HepG2 (cell line): ENCODE measurements at regions not wholly inside any gene's neighbourhood (a gene's known extent, or its start where the extent isn't known, plus 50 kb on each side); places are given as distances from the start of the nearest gene placed in this dataset.

Experiments used
- CBX2 ChIP-seq, 2 experiments: fragments of 200-600 bp in 1 of 2; sonication (generic); formaldehyde crosslinking in 1 of 2; IDR thresholded peaks; 2 replicates each; pipeline versions ENCODE4 v1.7.0 to v1.8.1; 2018 to 2022; ENCODE audit warnings: low read depth in 2 of 2, low read length in 1 of 2, mild to moderate bottlenecking in 1 of 2, missing genetic modification reagents in 1 of 2
- CHD2 ChIP-seq: IDR thresholded peaks from 2 replicates; pipeline ENCODE4 v1.6.1; 2011; ENCODE audit warnings: low read depth, low read length, improper control_type of control experiment
- EZH2 ChIP-seq: conservative IDR thresholded peaks from 2 replicates; pipeline ENCODE4 v1.6.1; 2012; ENCODE audit warnings: mild to moderate bottlenecking, low read depth, low read length, moderate library complexity
- JUN ChIP-seq: sonication (generic); formaldehyde crosslinking; IDR thresholded peaks from 2 replicates; pipeline ENCODE4 v1.4.0; 2020; ENCODE audit warnings: mild to moderate bottlenecking, missing genetic modification reagents
- NFKBIZ ChIP-seq: IDR thresholded peaks from 2 replicates; pipeline ENCODE4 v1.6.1; 2018; ENCODE audit warnings: missing genetic modification reagents, missing compliant biosample characterization
- RERE ChIP-seq: IDR thresholded peaks from 2 replicates; pipeline ENCODE4 v1.6.1; 2016; ENCODE audit warnings: low read depth, missing genetic modification reagents, missing compliant biosample characterization
- ZFAT ChIP-seq: sonication (generic); formaldehyde crosslinking; conservative IDR thresholded peaks from 2 replicates; pipeline ENCODE4 v1.8.1; 2023; ENCODE audit warnings: missing genetic modification reagents, inconsistent platforms
- ZNF773 ChIP-seq: sonication (generic); formaldehyde crosslinking; IDR thresholded peaks from 2 replicates; pipeline ENCODE4 v1.4.0; 2020; ENCODE audit warnings: missing genetic modification reagents, borderline replicate concordance
- ZSCAN9 ChIP-seq: IDR thresholded peaks from 2 replicates; pipeline ENCODE4 v1.6.1; 2016; ENCODE audit warnings: borderline replicate concordance
- TF ChIP-seq, protein P1 (sequence below): sonication (generic); formaldehyde crosslinking; IDR thresholded peaks from 2 replicates; pipeline ENCODE4 v1.5.0; 2020; ENCODE audit warnings: mild to moderate bottlenecking, missing genetic modification reagents, moderate library complexity

- TF ChIP-seq CHD2 (no peak), ZFAT (CRISPR knock-in tag) (no peak), JUN (CRISPR knock-in tag) (no peak), RERE (CRISPR knock-in tag) (no peak), ZSCAN9 (CRISPR knock-in tag) (no peak), CBX2 (IDR thresholded peaks at IDR 0.05; ENCODE audit: low read depth, low read length) (no peak), CBX2 (CRISPR knock-in tag; IDR thresholded peaks at IDR 0.05; ENCODE audit: low read depth) (no peak), EZH2 (no peak), ZNF773 (CRISPR knock-in tag) (no peak), NFKBIZ (no peak)
- TF ChIP-seq, protein P1, sequence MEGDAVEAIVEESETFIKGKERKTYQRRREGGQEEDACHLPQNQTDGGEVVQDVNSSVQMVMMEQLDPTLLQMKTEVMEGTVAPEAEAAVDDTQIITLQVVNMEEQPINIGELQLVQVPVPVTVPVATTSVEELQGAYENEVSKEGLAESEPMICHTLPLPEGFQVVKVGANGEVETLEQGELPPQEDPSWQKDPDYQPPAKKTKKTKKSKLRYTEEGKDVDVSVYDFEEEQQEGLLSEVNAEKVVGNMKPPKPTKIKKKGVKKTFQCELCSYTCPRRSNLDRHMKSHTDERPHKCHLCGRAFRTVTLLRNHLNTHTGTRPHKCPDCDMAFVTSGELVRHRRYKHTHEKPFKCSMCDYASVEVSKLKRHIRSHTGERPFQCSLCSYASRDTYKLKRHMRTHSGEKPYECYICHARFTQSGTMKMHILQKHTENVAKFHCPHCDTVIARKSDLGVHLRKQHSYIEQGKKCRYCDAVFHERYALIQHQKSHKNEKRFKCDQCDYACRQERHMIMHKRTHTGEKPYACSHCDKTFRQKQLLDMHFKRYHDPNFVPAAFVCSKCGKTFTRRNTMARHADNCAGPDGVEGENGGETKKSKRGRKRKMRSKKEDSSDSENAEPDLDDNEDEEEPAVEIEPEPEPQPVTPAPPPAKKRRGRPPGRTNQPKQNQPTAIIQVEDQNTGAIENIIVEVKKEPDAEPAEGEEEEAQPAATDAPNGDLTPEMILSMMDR = no peak
Measured at GRCh38 chr21:18840239-18840638, 436.7 kb upstream of the TMPRSS15 start.
